ENCODE measurements at regions not wholly inside any gene's neighbourhood (a gene's known extent, or its start where the extent isn't known, plus 50 kb on each side); places are given as distances from the start of the nearest gene placed in this dataset.

- TF ChIP-seq CTCF (conservative IDR thresholded peaks at IDR 0.05; ENCODE audit: low read length) (no peak), EZH2phosphoT487 (IDR thresholded peaks at IDR 0.05; ENCODE audit: borderline replicate concordance) (no peak)
Measured at GRCh38 chr2:228369400-228370031, 188.0 kb upstream of the SPHKAP start.

Data from Loucy (cell line).